Cardiac fibroblast (primary cell): ENCODE measurements at regions not wholly inside any gene's neighbourhood (a gene's known extent, or its start where the extent isn't known, plus 50 kb on each side); places are given as distances from the start of the nearest gene placed in this dataset.
A peak's percentile ranks its signal among the peaks of the same experiment; 100 is the strongest.

ENCODE experiments used
- DNase-seq, 2 donors: peaks; one replicate each; pipeline versions ENCODE4 v3.0.0 to v3.0.0-alpha.2; 2010; ENCODE audit warnings: low read depth in 2 of 2
- H3K4me3 ChIP-seq, 2 donors: replicated peaks in 1 of 2; 1 replicate in 1 of 2; 2 replicates in 1 of 2; pipeline ENCODE4 v1.5.1; 2011; ENCODE audit warnings: low read depth in 2 of 2, low read length in 2 of 2, mild to moderate bottlenecking in 2 of 2, moderate library complexity in 1 of 2
- CTCF ChIP-seq: IDR thresholded peaks from one replicate; pipeline ENCODE4 v1.5.1; 2011; ENCODE audit warnings: low read depth, mild to moderate bottlenecking, low read length, inconsistent platforms

- peak; percentile 56 for TF ChIP-seq CTCF
- DNase-seq, result peak; percentile 61 to 62
- H3K4me3 ChIP-seq, result no peak overlapping the region
Observed at GRCh38 chr15:62344806-62345539, 179.9 kb upstream of the C2CD4B start.

- H3K4me3 ChIP-seq, result no peak overlapping the region
- DNase-seq, result no peak
- TF ChIP-seq CTCF, result no peak
Observed at GRCh38 chr15:62346168-62346567, 181.1 kb upstream of the C2CD4B start.

GRCh38 chr15:62348118-62348517 lies 183.0 kb upstream of the C2CD4B start:
- no peak for TF ChIP-seq CTCF
- H3K4me3 ChIP-seq, result no peak overlapping the region
- DNase-seq, result no peak

- DNase-seq, result no peak
- no peak overlapping the region for H3K4me3 ChIP-seq
- TF ChIP-seq CTCF, result no peak
Observed at GRCh38 chr15:62348623-62349022, 183.5 kb upstream of the C2CD4B start.

- DNase-seq, result no peak
- TF ChIP-seq CTCF, result no peak
- H3K4me3 ChIP-seq, result no peak overlapping the region
Observed at GRCh38 chr15:62352817-62353216, 187.7 kb upstream of the C2CD4B start.

- DNase-seq, result no peak
- no peak overlapping the region for H3K4me3 ChIP-seq
- TF ChIP-seq CTCF, result no peak
Observed at GRCh38 chr15:62357431-62357830, 192.3 kb upstream of the C2CD4B start.

GRCh38 chr15:62359416-62359815 lies 194.3 kb upstream of the C2CD4B start:
- DNase-seq, result no peak
- H3K4me3 ChIP-seq, result no peak overlapping the region
- TF ChIP-seq CTCF, result no peak
